ENCODE measurements at regions not wholly inside any gene's neighbourhood (a gene's known extent, or its start where the extent isn't known, plus 50 kb on each side); places are given as distances from the start of the nearest gene placed in this dataset.
A peak's percentile ranks its signal among the peaks of the same experiment; 100 is the strongest.

DNA sequence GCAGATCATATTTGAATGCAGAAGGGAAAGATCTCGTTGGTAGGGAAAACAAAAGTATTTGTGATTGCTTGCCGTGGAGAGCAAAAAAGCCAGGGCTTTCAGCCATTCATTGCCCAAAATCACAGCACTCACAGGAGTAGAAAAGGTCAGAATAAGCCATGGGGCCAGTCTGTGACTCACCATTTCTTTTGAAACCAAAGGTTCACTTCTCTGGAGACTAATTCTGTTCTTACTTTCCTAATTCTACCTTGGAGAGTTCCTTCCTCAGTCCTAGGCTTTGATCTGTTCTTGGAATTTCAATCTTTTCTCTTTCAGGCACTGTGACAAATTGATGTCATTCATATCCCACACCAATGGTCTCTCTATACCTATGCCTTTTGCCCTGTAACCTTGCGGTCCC lies 54.1 kb upstream of the FAM180A start:
- TF ChIP-seq CTCF (conservative IDR thresholded peaks at IDR 0.05; ENCODE audit: low read depth in 2 of 2) = no peak
- TF ChIP-seq, protein P1, sequence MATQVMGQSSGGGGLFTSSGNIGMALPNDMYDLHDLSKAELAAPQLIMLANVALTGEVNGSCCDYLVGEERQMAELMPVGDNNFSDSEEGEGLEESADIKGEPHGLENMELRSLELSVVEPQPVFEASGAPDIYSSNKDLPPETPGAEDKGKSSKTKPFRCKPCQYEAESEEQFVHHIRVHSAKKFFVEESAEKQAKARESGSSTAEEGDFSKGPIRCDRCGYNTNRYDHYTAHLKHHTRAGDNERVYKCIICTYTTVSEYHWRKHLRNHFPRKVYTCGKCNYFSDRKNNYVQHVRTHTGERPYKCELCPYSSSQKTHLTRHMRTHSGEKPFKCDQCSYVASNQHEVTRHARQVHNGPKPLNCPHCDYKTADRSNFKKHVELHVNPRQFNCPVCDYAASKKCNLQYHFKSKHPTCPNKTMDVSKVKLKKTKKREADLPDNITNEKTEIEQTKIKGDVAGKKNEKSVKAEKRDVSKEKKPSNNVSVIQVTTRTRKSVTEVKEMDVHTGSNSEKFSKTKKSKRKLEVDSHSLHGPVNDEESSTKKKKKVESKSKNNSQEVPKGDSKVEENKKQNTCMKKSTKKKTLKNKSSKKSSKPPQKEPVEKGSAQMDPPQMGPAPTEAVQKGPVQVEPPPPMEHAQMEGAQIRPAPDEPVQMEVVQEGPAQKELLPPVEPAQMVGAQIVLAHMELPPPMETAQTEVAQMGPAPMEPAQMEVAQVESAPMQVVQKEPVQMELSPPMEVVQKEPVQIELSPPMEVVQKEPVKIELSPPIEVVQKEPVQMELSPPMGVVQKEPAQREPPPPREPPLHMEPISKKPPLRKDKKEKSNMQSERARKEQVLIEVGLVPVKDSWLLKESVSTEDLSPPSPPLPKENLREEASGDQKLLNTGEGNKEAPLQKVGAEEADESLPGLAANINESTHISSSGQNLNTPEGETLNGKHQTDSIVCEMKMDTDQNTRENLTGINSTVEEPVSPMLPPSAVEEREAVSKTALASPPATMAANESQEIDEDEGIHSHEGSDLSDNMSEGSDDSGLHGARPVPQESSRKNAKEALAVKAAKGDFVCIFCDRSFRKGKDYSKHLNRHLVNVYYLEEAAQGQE (IDR thresholded peaks at IDR 0.05; ENCODE audit: unreplicated experiment) = peak; percentile 52
- TF ChIP-seq EZH2 (IDR thresholded peaks at IDR 0.05; ENCODE audit: low read depth, unreplicated experiment) = no peak
- no peak for TF ChIP-seq EZH2phosphoT487 (IDR thresholded peaks at IDR 0.05; ENCODE audit: unreplicated experiment)
- no peak for TF ChIP-seq POLR2AphosphoS5 (IDR thresholded peaks at IDR 0.05; ENCODE audit: low read depth)
- TF ChIP-seq JUNB (IDR thresholded peaks at IDR 0.05; ENCODE audit: unreplicated experiment) = no peak
- TF ChIP-seq CREB1 (CRISPR knock-in tag; IDR thresholded peaks at IDR 0.05; ENCODE audit: low read depth) = no peak
- no peak for TF ChIP-seq STAT1 (IDR thresholded peaks at IDR 0.05; ENCODE audit: unreplicated experiment)

Measured in GM23338 (cell line).